SKM-1 treated with dmso at 0.1 percent for 144 hours (cell line): ENCODE measurements at regions not wholly inside any gene's neighbourhood (a gene's known extent, or its start where the extent isn't known, plus 50 kb on each side); places are given as distances from the start of the nearest gene placed in this dataset.

Experiments used
- DNase-seq: peaks from one replicate; lab custom pipeline; 2025; ENCODE audit not compliant: unreplicated experiment; lab: John Stamatoyannopoulos, UW

DNA sequence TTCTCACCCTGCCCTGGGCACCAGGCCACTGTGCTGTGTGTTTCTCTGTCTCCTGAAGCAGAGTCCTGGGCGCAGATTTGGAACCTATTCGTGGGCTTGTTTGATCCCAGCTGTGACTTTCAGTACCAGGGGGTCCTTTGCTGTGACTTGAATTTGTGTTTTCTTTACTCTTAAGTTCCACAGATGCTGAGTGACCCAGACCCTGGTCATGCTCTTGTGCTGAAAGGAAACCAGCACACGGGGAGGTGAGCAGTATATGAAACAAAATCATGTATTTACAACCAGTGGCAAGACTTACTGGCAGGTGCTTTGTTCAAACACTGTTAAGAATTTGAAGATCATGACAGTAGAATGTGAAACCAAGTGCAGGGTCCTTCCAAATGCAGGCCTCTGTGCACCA, 89.2 kb upstream of the PRSS58 start:
- no peak for DNase-seq

DNA sequence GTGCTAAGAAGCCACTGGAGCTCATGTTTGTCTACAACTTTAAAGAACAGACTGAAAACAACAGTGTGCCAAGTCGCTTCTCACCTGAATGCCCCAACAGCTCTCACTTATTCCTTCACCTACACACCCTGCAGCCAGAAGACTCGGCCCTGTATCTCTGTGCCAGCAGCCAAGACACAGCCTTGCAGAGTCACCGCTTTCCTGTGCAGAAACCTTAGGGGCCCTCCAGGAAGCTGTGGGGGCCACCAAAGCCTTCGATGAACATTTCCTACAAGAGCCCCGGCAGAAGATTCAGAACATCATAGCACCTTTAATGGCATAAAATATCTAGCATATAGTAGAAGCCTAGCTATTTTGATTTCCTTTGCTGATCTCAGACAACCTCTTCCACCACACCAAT, 88.0 kb upstream of the PRSS58 start:
- DNase-seq = no peak

DNA sequence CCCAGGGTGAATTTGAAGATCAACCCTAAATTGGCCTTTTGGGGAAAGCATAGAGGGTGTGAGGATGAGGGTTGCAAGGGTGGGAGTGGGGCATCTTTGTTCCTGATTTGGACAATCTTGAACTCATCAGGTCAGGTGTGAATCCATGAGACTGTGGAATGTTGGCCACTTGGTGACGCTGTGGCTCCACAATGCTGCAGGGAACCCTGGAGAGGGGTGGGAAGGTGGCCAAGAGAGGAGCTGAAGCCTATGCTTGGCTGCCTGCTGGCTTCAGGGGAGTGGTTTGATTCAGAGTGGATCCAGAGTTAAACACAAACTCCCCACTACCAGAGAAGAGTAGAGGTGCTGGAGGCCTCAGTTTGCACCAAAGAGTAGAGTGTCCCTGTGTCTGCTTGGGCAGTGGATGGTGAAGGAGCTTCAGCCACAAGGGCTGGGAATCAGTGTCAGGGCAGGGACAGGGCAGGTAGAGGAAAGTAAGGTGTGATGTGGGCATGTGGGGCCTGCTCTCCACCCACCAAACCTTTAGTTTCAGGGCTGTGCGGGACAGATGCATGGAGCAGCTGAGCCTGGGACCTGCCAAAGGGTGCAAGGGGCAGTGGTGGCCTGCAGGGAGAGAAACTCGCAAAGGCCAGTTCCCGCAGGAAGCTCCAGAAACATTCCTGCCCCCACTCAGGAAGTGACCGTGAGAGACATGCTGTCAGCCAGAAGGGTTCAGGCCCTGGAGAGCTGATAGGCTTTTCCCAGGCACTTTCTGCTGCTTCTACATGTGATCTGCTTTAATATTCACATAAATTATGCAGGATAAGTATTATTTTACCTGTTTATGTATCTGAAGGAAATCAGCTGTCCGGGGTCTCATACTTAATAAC, 81.0 kb upstream of the PRSS58 start:
- peak; percentile 4 for DNase-seq

DNA sequence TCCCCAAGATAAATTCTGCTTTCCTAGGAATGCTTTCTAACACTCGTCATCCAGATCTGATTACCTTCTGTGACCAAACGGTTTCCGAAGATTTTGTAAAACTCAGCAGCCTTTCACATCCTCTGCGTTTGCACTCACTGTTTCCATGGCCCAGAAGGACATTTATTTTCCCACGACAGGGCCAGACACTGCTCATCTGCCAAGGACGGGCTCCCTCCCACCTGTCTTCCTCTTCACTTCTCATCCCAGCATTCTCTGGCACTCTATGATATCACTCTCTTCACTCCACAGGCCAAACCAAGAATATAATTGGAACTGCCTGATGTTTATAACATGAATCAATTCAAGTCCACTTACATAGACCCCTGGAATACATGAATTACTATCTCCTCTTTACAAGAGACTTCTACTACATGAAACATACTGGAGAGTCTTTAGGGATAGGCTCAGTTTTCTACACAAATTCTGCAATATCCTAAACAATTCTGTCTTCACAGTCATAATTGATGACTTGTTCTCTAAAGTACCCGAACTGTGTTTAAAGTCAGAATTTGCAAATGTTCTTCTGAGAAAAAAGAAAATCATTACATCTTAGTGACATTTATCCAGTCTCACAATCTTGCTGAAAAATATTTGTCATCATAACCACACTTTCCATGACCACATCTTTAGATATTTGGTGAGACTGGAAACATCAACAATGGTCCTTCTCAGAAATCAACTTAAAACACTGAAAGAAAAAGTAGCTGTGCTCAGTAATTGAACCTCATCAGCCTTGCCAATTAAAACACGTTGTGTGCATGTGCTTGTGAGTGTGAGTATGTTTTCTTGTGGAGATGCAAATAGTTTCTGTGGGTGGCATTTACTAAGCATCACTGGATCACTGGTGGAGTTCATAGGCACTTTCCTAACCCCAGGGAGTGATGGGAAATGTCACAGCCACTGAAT, 79.5 kb upstream of the PRSS58 start:
- DNase-seq = no peak

DNA sequence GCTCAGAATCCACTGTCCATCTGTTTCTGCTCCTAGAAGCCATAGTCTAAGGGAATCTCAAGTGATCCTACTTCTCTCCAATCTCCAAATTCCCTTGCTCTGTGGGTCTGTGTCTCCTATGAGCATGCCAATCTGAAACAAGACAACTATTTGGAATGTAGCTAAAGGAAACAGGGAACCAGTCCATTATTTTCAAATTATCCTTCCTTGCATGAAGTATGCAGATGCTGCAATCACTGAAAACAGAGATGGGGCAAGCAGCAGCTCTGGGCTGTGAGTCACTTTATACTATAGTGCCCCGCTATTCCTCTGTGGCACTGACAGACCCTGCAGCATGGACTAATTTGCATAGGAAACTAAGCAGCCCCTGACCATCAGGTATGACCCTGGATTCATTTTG, 76.9 kb upstream of the PRSS58 start:
- DNase-seq = no peak

DNA sequence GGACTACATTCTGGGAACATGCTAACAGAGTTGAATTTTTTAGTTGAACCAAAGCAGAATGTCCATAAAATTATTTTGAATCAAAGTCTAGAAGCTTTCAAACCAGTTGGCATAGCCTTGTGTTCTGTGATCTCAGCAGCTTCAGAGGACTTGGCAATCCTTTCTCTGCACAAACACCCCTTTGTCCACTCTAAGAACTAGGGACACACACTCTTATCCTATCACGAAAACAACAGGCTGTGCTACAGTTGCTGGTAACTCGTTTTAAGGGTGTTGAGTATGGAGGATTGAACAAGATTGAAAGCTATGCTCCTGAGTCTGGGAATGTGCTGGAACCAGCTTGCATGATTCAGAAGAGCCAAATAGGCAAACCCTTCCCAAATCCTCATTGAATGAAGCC, 76.4 kb upstream of the PRSS58 start:
- no peak for DNase-seq

DNA sequence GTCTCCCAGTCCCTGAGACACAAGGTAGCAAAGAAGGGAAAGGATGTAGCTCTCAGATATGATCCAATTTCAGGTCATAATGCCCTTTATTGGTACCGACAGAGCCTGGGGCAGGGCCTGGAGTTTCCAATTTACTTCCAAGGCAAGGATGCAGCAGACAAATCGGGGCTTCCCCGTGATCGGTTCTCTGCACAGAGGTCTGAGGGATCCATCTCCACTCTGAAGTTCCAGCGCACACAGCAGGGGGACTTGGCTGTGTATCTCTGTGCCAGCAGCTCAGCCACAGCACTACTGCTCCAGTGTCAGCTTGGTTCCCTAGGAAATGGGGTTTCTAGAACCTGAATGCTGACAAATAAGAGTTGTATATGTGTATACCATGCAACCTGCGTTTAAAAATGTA, 74.6 kb upstream of the PRSS58 start:
- DNase-seq = no peak

DNA sequence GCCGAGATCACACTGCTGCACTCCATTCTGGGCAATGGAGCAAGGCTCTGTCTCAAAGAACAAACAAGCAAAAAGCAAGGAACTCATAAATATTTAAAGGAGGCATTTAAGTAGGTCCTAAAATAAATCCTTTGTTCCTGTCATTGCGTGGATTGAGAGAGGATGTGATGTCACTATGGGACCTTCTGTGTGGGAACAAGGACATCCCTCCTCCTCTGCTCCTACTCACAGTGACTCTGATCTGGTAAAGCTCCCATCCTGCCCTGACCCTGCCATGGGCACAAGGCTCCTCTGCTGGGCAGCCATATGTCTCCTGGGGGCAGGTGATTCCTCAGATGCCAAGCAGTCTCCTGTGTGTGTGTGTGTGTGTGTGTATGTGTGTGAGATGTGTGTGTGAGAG, 74.1 kb upstream of the PRSS58 start:
- DNase-seq = no peak

DNA sequence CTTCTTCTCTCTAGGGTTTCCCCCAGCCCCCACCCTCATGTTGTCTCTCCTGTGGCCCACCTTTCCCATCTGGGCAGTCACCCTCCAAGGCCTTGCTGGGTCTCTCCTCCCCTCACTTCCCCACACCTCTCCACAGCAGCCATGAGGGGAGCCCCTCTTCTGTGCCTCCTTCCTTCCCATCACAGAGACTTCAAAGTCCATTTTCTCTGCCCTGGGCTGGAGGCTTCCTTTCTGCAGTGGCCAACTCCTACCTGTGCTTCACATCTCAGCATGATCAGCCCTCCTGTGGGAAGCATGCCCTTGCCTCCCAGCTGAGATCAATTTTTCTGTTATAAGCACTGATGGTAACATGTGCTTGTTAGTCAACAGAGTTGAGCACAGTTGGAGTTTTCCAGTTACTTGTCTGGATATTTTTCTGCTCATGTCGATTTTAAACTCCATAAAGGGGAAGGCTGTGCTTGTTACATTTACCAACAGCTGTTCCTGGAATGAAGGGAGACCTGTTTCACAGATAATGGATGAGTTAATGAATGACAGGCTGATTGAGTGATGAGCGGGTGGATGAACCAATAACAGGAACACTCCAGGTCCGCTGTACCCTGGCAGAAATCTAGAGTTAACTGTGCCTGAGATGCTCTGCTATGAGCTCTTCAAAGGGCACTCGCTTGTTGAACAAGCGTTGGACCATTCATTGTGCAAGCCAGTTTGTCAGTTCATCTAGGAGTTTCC, 71.4 kb upstream of the PRSS58 start:
- DNase-seq = no peak

DNA sequence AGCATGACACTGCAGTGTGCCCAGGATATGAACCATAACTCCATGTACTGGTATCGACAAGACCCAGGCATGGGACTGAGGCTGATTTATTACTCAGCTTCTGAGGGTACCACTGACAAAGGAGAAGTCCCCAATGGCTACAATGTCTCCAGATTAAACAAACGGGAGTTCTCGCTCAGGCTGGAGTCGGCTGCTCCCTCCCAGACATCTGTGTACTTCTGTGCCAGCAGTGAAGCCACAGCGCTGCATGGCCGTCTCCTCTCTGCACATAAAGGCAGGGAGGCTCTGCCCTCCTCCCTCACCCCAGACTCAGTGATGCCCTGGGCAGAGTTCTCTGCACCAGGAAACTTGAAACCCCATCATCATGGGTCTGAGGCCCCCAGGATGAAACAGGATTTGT, 70.7 kb upstream of the PRSS58 start:
- DNase-seq = no peak

DNA sequence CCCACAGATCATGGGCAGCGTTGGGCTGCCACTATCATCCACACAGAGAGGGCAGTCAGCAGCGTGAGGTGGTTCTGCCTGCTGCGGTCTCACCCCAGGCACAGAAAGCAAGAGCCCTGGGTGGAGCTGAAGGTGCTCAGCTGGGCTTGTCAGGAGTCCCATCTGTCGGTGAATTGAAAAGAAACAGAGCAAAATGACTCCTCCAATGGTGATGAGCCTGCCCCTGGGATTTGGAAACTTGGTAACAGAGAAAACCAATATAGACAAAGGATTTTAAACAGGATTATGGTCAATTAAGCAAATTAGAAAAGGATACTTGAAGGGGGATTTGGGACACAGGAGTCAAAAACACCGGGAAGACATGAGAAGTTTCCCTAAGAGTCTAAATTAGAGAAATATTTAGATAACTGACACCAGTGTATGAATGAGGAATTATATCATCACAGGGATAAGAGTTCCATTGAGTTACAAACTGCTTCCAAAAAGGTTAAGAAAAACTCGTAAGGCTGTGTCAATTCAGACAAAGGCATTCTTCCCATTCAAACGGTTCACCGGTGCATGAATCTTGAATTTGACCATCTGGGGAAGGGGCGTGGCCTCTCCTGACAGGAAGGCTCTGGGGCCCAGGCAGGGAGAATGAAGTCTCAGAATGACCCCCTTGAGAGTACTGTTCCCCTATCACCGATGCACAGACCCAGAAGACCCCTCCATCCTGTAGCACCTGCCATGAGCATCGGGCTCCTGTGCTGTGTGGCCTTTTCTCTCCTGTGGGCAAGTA, 70.0 kb upstream of the PRSS58 start:
- no peak for DNase-seq

DNA sequence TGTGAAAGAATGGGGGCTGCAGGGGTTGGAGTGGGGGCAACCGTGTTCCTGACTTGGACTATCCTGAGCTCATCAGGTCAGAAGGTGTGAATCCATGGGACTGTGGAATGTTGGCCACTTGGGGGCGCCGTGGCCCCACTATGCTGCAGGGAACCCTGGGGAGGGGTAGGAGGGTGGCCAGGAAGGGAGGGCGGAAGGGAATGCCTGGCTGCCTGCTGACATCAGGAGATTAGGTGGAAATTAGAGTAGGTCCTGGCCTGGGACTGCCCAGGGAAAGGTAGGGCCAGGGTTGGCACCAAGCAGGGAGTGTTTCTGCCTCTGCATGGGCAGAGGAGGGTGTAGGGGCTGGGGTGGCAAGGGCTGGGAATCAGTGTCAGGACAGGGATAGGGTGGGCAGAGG, 65.8 kb upstream of the PRSS58 start:
- DNase-seq = peak; percentile 48

DNA sequence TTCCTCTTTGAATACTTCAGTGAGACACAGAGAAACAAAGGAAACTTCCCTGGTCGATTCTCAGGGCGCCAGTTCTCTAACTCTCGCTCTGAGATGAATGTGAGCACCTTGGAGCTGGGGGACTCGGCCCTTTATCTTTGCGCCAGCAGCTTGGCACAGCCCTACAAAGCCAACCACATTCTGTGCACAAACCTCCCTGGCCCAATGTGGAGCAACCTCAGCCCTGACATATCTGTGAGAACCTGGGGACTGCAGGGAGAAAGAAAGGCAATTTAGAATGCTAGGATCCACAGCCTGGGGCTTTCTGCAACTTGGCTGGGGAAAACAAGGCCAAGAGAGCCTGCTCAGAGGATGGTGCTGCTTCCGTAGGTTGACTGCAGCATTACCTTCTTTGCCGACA, 63.5 kb upstream of the PRSS58 start:
- no peak for DNase-seq

DNA sequence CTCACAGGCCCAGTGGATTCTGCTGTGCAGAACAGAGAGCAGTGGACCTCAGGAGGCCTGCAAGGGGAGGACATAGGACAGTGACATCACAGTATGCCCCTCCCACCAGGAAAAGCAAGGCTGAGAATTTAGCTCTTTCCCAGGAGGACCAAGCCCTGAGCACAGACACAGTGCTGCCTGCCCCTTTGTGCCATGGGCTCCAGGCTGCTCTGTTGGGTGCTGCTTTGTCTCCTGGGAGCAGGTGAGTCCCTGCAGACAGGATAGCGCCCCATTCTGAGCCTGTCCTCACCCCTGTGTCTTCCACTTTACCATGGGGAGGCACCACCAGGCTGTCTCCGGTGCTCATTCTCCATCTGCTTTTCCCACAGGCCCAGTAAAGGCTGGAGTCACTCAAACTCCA, 63.0 kb upstream of the PRSS58 start:
- DNase-seq = no peak

DNA sequence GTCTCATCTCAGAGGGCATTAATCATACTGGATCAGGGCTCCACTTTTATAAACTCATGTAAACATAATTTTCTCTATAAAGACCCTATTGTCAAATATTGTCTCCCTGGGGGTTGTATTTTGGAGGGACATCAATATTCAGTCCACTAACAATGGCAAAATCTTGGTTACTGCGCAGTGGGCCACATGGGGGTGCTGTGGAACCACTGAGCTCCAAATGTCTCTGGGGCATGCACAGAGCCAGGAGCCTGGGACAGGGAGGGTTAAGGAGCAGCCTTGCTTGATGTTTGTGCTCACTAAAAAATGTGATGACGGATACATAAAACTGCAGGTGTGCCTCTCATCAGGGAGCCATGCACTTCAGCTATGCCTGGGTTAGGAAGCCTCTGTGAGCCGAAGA, 62.1 kb upstream of the PRSS58 start:
- DNase-seq = peak; percentile 1

DNA sequence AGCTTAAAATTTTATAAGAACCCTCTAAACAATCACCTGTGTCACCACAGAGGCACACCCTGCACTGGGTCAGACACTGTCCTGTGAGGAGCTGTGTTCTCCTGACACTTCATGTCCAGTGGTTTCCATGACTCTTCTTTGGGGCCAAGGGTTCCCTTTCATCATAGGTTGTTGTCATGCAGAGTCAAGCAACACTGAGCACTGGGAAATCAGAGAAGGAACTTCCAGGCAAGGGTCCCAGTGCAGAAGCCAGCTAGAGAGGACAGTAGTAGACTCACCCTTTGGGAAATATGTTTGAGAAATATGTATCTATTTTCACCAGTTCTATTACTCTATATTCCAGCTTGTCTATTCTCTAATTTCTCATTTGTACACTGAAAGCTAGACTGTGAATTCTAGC, 56.4 kb upstream of the PRSS58 start:
- no peak for DNase-seq

DNA sequence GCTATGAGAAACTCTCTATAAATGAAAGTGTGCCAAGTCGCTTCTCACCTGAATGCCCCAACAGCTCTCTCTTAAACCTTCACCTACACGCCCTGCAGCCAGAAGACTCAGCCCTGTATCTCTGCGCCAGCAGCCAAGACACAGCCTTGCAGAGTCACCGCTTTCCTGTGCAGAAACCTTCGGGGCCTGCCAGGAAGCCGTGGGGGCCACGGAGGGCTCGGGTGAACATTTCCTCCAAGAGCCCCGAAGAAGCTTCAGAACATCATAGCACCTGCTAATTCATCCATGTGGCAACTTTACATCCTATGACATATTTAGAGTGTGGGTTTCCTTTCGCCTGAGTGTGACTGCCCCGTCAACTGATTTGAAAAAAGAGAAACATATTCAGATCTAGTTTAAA, 55.7 kb upstream of the PRSS58 start:
- DNase-seq = no peak

DNA sequence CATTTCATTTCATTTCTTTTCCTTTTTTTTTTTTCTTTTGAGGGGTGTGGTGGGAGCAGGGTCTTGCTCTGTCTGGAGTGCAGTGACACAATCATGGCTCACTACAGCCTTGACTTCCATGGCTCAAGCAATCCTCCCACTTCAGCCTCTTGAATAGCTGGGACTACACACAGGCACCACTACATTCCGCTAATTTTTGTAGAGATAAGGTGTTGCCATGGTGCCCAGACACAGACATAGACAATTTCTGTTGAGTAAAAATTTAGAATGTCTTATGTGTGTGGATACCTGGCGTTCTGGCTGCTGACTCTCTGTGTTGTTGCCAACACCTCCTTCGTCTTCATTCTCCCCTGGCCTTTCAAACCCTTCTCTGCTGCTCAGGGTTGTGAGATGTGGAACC, 54.0 kb upstream of the PRSS58 start:
- no peak for DNase-seq

DNA sequence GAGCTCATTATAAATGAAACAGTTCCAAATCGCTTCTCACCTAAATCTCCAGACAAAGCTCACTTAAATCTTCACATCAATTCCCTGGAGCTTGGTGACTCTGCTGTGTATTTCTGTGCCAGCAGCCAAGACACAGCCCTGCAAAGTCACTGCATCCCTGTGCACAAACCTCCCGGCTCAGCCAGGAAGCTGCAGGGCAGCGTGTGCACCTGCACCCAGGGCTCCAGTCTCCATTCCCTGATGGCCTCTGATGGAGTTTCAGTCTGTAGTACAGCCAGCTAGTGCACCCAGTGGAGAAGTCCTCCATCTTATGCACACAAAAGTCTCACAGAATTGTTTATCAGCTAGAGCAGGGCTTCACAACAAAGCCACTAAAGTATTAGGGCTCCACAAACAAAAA, 51.1 kb upstream of the PRSS58 start:
- no peak for DNase-seq

DNA sequence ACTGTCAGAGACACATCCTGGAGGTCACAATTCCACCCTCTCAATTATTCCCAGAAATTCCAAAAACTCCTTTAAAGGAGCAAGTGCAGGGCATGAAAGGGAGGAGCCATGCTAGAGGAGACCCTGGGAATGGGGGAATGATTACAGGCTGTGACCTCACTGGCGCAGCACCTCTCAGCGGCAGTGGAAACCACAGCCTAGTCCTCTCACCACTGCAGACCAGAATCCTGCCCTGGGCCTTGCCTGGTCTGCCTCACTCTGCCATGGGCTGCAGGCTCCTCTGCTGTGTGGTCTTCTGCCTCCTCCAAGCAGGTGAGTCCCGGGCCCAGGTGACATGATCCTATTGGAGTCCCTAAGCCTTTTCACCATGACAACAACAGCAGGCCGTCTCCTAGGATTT, 50.5 kb upstream of the PRSS58 start:
- DNase-seq = no peak
